ENCODE measurements at regions not wholly inside any gene's neighbourhood (a gene's known extent, or its start where the extent isn't known, plus 50 kb on each side); places are given as distances from the start of the nearest gene placed in this dataset.

DNA sequence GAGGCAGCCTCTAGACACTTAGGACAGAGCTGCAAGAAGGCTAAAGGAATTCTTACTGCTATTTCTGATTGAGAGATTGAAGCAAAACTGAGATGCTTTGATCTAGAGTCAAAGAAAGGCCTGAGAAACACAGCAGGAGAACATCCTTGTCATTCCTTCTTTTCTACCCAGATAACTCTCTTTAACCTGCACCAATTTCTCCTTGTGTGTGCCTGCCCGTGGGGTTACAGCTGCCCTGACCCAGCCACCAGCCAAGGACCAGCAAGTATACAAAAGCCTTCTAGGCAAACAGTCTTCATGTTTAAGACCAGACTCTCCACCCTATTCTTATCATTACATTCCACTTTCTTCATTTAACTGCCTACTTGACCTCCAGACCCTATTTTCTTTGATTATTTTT lies 81.7 kb upstream of the PRB2 start:
- Mint-ChIP-seq H3K36me3 (ENCODE audit: insufficient read depth, unreplicated experiment) (no peaks in the 10 kb centered on the region), H3K27ac (ENCODE audit: unreplicated experiment) (no peak overlapping the region), H3K9me3 (ENCODE audit: low read depth, unreplicated experiment) (peaks cover 2% of the 10 kb centered on the region), H3K27me3 (ENCODE audit: unreplicated experiment) (peaks cover 71% of the 10 kb centered on the region), H3K4me3 (ENCODE audit: low read depth, unreplicated experiment) (no peak overlapping the region), H3K4me1 (ENCODE audit: low read depth, unreplicated experiment) (no peaks in the 10 kb centered on the region)
- no TSS peak for BruUV-seq (replicated peaks)
- DNase-seq, result no peak
- intact Hi-C loops (cut with micrococcal nuclease; ENCODE audit: unreplicated experiment), result no loop called here
- CTCF ChIA-PET, result no interaction called here
- TF ChIP-seq, protein P1, sequence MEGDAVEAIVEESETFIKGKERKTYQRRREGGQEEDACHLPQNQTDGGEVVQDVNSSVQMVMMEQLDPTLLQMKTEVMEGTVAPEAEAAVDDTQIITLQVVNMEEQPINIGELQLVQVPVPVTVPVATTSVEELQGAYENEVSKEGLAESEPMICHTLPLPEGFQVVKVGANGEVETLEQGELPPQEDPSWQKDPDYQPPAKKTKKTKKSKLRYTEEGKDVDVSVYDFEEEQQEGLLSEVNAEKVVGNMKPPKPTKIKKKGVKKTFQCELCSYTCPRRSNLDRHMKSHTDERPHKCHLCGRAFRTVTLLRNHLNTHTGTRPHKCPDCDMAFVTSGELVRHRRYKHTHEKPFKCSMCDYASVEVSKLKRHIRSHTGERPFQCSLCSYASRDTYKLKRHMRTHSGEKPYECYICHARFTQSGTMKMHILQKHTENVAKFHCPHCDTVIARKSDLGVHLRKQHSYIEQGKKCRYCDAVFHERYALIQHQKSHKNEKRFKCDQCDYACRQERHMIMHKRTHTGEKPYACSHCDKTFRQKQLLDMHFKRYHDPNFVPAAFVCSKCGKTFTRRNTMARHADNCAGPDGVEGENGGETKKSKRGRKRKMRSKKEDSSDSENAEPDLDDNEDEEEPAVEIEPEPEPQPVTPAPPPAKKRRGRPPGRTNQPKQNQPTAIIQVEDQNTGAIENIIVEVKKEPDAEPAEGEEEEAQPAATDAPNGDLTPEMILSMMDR (IDR thresholded peaks at IDR 0.05; ENCODE audit: unreplicated experiment), result no peak

DNA sequence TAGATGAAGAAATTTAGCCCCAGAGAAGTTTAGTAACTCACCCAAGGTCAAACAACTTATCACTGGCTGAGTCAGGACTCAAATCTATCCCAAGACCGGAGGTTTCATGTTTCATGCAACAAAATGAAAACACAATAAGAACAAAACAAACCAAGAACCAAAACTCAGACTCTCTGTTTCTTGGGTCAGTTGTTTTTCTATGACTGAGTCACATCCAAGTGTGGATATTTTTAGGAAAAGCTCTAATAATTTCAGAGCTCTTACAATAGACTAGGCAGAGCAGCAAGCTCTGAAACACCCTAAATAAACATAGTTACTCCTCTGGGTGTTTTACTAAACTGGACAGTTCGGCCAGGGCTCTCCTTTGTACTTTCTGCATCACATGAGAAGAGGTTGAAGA lies 87.6 kb upstream of the PRB2 start:
- no peak for DNase-seq
- CTCF ChIA-PET, result interaction anchor here (0.8 to 1.0 kb wide), 2 partner anchors 255 to 712 kb away, joined by 3 to 5 read pairs; no protein-coding TSS in a partner anchor
- Mint-ChIP-seq H3K27ac (ENCODE audit: unreplicated experiment) (no peak overlapping the region), H3K36me3 (ENCODE audit: insufficient read depth, unreplicated experiment) (no peaks in the 10 kb centered on the region), H3K4me1 (ENCODE audit: low read depth, unreplicated experiment) (peaks cover 21% of the 10 kb centered on the region), H3K27me3 (ENCODE audit: unreplicated experiment) (peaks cover 45% of the 10 kb centered on the region), H3K9me3 (ENCODE audit: low read depth, unreplicated experiment) (no peaks in the 10 kb centered on the region), H3K4me3 (ENCODE audit: low read depth, unreplicated experiment) (no peak overlapping the region)
- TF ChIP-seq, protein P1 (IDR thresholded peaks at IDR 0.05; ENCODE audit: unreplicated experiment), result no peak
- intact Hi-C loops (cut with micrococcal nuclease; ENCODE audit: unreplicated experiment), result no loop called here
- no TSS peak for BruUV-seq (replicated peaks)

DNA sequence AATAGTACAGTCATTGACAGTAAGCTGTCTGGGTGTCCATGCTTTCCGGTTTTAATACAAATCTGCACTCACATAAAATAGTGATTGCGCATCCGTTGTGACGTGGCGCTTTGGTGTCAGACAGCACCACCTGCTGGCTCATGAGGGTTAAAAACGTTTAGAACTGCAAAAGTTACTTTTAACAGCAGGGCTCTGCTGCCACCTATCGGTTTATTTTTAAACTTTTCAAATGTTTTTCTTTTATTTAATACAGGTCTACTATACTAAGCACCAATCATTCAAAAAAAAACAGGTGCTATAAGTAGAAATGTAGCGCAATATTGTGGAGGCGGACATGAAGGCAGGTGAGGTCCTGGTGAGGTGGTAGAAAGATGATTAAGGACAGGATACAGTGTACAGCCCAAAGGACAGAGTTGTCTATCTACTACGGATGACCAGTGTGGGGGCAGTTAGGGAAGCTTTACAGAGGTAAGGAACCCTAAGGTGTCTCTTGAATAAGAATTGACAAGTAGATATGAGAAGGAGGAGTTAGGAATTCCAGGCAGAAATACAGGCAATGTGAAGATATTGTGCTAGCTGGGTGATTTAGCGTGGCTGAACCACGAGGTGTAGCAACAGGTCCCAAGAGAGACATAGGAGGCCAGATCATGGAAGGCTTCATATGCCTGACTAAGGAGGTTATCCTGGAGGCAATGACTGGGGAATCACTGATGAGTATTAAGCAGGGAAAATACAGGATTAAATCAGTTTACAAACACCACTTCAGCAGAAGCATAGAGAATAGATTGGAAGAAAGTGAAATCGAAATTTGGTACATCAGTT lies 91.5 kb upstream of the PRB2 start:
- CTCF ChIA-PET, result interaction anchor here (1.0 to 3.3 kb wide), 3 partner anchors 258 to 716 kb away, joined by 3 to 14 read pairs (median 13); no protein-coding TSS in a partner anchor
- no TSS peak for BruUV-seq (replicated peaks)
- peaks cover 21% of the 10 kb centered on the region for H3K4me1 Mint-ChIP-seq (ENCODE audit: low read depth, unreplicated experiment)
- H3K9me3 Mint-ChIP-seq (ENCODE audit: low read depth, unreplicated experiment), result no peaks in the 10 kb centered on the region
- H3K27me3 Mint-ChIP-seq (ENCODE audit: unreplicated experiment), result peaks cover 56% of the 10 kb centered on the region
- H3K36me3 Mint-ChIP-seq (ENCODE audit: insufficient read depth, unreplicated experiment), result no peaks in the 10 kb centered on the region
- TF ChIP-seq, protein P1 (IDR thresholded peaks at IDR 0.05; ENCODE audit: unreplicated experiment), result peak; percentile 97
- H3K27ac Mint-ChIP-seq (ENCODE audit: unreplicated experiment), result no peak overlapping the region
- no peak overlapping the region for H3K4me3 Mint-ChIP-seq (ENCODE audit: low read depth, unreplicated experiment)
- DNase-seq, result peak; percentile 78
- intact Hi-C loops (cut with micrococcal nuclease; ENCODE audit: unreplicated experiment), result loop anchor here (1.0 kb wide), 2 partner anchors 259 to 716 kb away; no protein-coding TSS in a partner anchor

DNA sequence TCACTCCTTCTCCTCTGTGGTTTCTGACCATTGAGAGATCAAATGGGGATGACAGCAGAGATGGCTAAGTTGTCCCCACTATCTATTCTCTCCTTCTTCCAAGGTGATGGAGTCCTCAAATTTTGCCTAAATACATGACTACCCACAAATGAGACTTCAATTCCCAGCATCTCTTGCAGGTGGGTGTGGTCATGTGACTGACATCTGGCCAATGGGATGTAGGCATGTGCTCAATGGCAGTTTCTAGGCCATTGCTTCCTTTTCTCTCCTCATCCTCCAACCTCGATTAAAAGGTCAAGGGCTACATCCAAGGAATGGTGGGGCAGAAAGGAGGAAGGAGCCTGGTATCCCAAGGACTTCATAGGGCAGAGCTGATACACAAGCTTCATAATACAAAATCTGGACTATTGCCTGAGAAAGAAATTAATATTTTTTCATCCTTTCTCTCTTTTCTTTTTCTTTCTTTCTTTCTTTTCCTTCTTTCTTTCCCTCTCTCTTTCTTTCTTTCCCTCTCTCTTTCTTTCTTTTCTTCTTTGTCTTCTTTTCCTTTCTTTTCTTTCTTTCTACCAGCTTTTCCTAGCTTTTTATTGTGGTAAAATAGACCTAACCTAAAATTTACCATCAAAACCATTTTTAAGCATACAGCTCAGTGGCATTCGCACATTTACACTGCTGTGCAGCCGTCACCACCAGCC lies 100.9 kb upstream of the PRB2 start:
- Mint-ChIP-seq H3K9me3 (ENCODE audit: low read depth, unreplicated experiment) (peaks cover 3% of the 10 kb centered on the region), H3K4me1 (ENCODE audit: low read depth, unreplicated experiment) (peaks cover 8% of the 10 kb centered on the region), H3K27ac (ENCODE audit: unreplicated experiment) (no peak overlapping the region), H3K4me3 (ENCODE audit: low read depth, unreplicated experiment) (no peak overlapping the region), H3K36me3 (ENCODE audit: insufficient read depth, unreplicated experiment) (peaks cover 5% of the 10 kb centered on the region), H3K27me3 (ENCODE audit: unreplicated experiment) (peaks cover 79% of the 10 kb centered on the region)
- no peak for DNase-seq
- no TSS peak for BruUV-seq (replicated peaks)
- intact Hi-C loops (cut with micrococcal nuclease; ENCODE audit: unreplicated experiment), result no loop called here
- TF ChIP-seq, protein P1 (IDR thresholded peaks at IDR 0.05; ENCODE audit: unreplicated experiment), result no peak
- CTCF ChIA-PET, result interaction anchor here (0.7 kb wide), 1 partner anchor 73 kb away, joined by 4 read pairs; no protein-coding TSS in a partner anchor
